Cerebellar nuclear complex (tissue), 1 donor: ENCODE measurements at regions not wholly inside any gene's neighbourhood (a gene's known extent, or its start where the extent isn't known, plus 50 kb on each side); places are given as distances from the start of the nearest gene placed in this dataset.
"Not testable (repeated sequence)": the region's sequence is repeated elsewhere in the genome, so short reads cannot be mapped to it uniquely, and the experiment has no call there.

ENCODE experiments used
- DNase-seq, 2 experiments: peaks; one replicate each; lab custom pipeline; 2025; lab: John Stamatoyannopoulos, UW

GRCh38 chr20:48329676-48330664 is 497.8 kb downstream of the PREX1 start:
- no peak for DNase-seq

- DNase-seq: no peak
These were observed 498.7 kb downstream of the PREX1 start for GRCh38 chr20:48329031-48329615.

- not testable (repeated sequence) for DNase-seq
These were observed 500.0 kb downstream of the PREX1 start for GRCh38 chr20:48327848-48328247.

DNA sequence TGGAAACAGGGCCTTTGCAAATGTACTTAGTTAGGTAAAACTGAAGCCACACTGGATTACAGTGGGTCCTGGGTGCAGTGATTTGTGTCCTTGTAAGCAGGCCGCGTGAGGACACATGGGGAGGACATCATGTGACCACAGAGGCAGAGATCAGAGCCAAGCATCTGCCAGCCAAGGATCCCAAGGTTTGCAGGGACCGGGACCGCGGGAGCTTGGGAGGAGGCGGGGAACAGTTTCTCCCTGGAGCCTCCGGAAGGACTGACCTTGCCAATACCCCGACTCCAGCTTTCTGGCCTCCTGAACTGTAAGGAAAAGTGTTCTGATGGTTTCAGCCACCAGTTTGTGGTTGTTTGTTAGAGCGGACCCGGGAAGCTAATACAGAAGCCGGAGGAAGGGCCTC is 500.9 kb downstream of the PREX1 start:
- DNase-seq: no peak

DNA sequence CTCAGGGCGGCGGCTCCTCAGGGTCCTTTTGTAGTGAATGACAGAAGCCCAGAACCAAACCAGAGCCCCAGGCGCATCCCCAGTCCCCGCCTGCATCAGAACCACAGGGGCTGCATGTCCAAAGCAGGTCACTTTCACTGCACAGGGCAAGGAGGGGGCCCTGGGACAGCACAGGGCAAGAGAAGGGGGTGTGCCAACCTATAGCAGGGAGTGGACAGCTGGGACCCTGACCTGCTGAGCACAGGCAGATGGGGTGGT is 501.4 kb downstream of the PREX1 start:
- DNase-seq: no peak

GRCh38 chr20:48325656-48326433 is 502.0 kb downstream of the PREX1 start:
- DNase-seq: no peak

GRCh38 chr20:48324744-48325143 is 503.1 kb downstream of the PREX1 start:
- DNase-seq: no peak

DNA sequence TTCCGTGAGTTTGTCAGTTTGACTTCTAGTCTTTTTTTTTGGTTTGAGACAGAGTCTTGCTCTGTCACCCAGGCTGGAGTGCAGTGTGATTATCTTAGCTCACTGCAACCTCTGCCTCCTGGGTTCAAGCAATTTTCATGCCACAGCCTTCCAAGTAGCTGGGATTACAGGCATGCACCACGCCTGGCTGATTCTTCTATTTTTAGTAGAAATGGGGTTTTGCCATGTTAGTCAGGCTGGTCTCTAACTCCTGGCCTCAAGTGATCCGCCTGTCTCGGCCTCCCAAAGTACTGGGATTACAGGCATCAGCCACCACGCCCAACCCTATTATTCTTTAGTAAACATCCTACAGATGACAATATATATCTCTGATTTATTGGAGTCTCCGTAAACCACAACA is 506.5 kb downstream of the PREX1 start:
- DNase-seq: no peak

- no peak for DNase-seq
These were observed 507.7 kb downstream of the PREX1 start for GRCh38 chr20:48319943-48320584.

DNA sequence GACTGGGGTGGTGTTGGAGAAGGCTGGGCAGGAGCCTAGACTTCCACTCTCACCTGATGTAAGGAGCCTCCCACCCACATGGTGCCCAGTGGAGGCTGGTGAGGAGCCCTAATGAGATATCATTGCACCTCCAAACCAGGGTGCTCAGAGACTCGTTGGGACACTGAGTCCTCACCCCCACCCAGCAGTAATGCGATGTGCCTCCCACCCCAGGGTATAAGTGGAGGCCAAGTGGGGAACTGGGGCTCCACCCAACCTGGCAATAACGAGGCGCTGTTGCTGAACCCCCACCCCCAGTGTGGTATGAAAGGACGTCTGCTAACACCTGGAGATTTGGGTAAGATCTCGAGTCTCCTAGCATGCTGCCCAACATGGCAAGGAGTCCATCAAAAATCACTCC is 510.2 kb downstream of the PREX1 start:
- DNase-seq: no peak

GRCh38 chr20:48314925-48315592 is 512.7 kb downstream of the PREX1 start:
- DNase-seq: no peak

DNA sequence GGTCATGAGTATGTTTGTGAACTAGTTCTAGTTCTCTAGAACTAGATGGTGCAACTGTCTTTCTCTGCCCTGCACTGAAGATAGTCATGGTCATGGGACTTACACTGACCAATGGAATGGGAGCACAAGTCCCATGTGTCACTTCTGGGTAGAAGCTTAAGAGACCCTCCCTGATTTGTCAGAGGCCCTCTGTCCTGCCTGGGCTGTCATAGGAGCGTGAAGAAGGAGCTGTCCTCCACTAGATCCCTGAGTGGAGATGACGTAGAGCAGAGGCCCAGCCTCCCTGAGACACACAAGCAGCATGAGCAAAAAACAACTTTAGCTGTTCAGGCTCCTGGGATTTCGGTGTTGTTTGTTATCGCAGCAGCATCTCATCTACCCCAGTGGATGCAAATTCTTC is 514.5 kb downstream of the PREX1 start:
- DNase-seq: no peak

- no peak for DNase-seq
These were observed 515.8 kb downstream of the PREX1 start for GRCh38 chr20:48311956-48312355.

- DNase-seq: no peak
These were observed 517.5 kb downstream of the PREX1 start for GRCh38 chr20:48310305-48310704.

- no peak for DNase-seq
These were observed 518.5 kb downstream of the PREX1 start for GRCh38 chr20:48309293-48309692.

DNA sequence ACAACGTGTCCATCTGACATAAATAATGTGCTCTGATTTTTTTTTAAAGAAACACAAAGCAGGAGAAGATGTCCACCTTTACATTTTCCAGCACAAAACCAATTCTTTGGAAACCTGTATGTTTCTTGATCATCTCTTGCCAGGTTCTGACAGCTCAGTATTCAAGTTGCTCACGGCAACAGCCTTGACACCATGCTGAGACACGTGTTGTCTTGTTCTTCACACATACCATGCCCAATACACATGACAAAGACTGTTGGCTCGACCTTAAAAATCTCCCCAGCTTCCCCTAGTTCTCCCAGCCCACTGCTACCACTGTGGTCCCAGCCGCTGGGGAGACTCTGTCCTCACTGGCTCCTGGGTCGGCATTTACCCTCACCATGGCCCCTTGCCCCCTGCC is 518.9 kb downstream of the PREX1 start:
- DNase-seq: no peak

GRCh38 chr20:48308232-48308781 is 519.5 kb downstream of the PREX1 start:
- no peak for DNase-seq

DNA sequence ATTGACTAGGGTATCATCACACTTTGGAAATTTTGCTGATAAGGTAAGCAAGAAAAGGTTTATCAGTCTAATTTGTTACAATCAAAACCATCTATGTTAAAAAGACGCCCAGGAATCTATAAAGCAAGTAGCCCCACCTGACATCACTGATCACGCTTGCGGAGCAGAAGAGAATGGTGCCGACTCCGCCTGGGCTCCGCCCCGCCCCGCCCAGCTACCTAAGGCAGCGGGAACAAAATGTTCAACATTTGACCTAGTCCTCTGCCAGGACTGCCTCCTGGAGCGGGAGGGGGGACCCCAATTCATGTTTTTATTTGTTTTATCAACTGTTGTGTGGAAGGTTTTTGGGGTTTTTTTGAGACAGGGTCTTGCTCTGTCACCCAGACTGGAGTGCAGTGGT is 520.5 kb downstream of the PREX1 start:
- DNase-seq: no peak

- no peak for DNase-seq
These were observed 517.7 kb upstream of the SULF2 start for GRCh38 chr20:48302844-48303542.

- no peak for DNase-seq
These were observed 516.9 kb upstream of the SULF2 start for GRCh38 chr20:48302149-48302548.

DNA sequence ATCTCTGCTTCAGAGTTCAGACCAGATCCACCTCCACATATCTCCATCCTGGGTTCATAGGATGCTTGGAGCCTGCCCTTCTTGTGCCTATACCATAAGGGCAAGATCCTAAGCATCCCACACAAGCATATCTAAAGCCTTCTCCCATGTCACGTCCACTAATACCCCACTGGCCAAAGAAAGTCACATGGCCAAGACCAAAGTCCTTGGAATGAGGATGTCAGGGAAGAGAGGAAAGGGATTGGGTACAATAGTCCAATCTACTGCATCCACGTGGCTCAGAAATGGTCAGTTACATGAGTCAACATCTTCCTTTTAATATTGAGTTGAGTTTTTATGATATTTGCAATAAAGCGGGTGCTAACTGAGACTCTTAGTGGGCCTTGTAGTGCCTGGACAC is 515.9 kb upstream of the SULF2 start:
- DNase-seq: no peak
